ENCODE measurements at regions not wholly inside any gene's neighbourhood (a gene's known extent, or its start where the extent isn't known, plus 50 kb on each side); places are given as distances from the start of the nearest gene placed in this dataset.
A peak's percentile ranks its signal among the peaks of the same experiment; 100 is the strongest.
"Not testable (repeated sequence)": the region's sequence is repeated elsewhere in the genome, so short reads cannot be mapped to it uniquely, and the experiment has no call there.

GRCh38 chr6:53446151-53446550 is 97.4 kb upstream of the ELOVL5 start:
- no peak for DNase-seq

GRCh38 chr6:53441761-53442160 is 93.0 kb upstream of the ELOVL5 start:
- DNase-seq, result no peak

DNA sequence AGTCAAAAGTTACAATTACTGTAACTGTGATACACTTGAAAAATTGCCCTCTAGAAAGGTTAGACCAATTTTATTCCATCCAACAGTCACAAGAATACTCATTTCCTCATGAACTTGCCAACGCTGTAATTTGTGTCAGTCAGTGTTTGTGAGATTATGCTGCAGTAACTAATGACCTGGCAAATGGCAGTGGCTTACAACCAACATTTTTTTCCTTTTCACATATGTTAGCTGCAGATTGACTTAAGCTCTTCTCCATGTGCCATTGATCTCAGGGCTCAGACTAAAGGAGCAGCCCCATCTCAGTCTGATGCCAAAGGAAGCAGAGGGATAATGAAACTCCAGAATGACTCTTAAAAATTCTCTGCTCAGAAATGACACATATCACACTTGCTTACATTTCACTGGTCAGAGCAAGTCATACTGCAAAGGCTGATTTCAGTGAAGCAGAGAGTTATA is 92.3 kb upstream of the ELOVL5 start:
- DNase-seq, result peak; percentile 85

GRCh38 chr6:53440336-53440945 is 91.7 kb upstream of the ELOVL5 start:
- DNase-seq, result peak; percentile 54

DNA sequence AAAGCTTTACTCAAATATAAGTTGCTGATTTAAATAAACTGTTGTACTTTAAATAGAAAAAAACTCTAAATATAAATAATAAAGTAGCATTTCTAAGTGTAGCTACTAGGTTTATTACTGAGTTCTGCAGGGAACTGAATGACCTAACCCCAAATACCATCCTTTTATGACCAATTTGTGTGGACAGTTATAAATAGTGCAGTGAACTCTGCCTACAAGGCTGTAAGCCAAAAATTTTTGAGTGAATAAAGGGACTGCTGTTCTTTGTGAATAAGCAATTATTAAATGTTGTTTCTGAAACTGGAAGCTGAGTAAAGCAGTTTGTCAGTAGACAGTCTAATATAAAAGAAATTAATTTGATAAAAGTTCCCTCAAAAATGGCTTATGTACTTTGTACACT is 90.8 kb upstream of the ELOVL5 start:
- DNase-seq, result no peak

DNA sequence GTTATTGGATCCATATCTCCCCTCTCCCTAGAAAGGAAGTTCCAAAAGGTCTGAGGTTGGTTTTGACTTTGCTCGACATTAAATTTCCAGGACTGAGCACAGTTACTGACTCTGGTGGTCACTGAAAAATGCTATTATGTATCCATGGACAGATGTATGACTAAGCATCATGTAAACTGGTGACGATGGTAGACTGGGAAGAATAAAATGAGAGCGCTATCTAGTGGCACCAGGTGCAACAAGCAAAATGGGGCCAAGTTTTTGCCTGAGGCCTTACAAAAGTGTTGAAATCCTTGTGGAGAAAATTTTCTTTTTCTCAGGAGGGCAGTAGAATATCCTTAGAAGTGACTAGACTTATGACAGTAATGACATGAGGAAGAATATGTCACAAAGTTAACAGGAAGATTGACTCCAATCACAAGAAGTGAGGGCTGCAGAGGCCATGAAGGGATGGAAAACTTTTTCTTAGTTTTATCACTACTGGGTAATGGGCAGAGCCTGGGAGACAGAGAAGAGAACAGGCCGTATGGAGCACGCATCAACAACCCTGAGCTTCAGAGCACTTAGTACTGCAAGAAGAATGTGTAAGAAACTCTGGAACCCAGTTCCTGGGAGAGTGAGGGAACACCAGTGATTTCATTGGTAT is 88.9 kb upstream of the ELOVL5 start:
- peak; percentile 70 for DNase-seq

- no peak for DNase-seq
Measured at GRCh38 chr6:53436526-53437303, 88.0 kb upstream of the ELOVL5 start.

DNA sequence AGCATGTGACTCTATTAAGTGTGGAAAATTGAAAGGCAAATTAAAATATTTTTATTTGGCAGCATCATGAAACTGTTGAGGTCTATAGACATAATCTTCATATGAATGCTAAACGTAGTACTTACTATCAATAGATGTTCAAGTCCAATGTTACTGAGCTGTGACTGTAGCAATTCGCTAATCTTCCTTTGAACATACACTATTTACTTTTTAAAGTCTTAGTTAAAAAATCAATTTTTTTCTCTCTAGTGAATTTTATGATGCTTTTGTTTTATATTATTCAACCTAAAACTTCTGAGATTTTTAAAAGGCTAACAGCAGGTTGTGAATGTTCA is 85.2 kb upstream of the ELOVL5 start:
- DNase-seq, result no peak

- no peak for DNase-seq
Measured at GRCh38 chr6:53433261-53433950, 84.7 kb upstream of the ELOVL5 start.

DNA sequence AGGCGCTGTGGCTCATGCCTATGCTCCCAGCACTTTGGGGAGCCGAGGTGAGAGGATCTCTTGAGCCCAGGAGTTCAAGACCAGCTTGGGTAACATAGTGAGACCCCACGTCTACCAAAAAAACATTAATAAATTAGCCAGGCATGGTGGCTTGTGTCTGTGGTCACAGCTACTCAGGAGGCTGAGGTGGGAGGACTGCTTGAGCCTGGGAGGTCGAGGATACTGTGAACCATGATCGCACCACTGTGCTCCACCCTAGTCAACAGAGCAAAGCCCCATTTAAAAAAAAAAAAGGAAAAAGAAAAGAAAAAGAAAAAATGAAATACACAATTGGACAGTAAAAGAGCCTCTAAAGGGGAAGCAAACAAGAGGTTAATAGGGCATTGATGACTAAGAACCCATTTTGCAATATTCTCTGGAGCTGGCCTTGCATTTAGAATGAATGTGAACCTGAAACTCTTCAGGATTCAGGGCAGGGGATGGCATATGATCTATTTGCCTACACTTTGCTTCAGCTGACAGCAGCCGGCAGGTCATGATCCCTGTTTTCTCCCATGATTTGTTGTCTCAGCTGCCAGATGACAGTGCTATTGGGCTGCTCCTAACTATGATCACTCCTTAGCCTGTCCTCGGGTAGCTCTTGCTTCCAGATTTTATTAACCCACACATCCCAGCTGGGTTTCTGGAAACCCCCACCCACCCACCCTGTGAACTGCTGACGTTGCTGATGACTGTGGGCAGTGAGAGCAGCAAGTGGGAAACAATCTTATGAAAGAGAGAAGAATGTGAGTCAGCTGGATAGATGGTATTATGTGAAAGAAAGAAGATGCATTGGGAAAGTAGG is 83.8 kb upstream of the ELOVL5 start:
- no peak for DNase-seq

DNA sequence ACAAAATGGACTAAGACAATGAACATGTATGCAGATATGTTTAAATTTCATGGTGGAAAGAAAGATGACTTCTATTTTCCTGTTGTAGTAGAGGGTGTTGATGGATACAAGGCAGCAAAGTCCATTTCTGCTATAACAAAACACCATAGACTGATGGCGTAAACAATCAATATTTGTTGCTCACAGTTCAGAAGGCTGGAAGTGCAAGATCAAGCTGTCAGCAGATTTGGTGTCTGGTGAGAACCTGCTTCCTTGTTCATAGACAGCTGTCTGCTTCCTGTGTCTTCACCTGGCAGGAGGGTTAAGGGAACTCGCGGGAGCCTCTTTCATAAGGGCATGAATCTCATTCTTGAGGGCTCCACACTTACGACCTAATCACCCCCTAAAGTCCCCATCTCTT is 83.0 kb upstream of the ELOVL5 start:
- DNase-seq, result no peak

- no peak for DNase-seq
Measured at GRCh38 chr6:53429401-53429800, 80.7 kb upstream of the ELOVL5 start.

DNA sequence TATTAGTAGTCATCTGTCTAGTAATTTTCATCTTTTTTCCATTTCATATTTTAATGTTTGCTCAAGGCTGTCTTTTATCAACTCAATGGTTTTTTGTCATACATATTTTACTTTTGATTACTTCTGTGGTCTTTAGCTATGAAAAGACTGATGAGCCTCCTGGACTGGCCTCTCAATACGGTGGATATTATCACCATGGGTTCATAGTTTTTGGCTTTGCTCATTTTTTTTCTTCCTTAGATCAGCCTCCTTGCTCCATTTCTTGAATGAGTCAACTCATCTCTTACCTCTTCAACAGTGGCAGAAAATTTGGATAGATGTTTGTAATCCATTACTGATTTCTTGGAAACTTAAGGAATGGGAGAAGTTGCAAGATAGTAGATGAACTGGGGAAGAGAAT is 80.1 kb upstream of the ELOVL5 start:
- no peak for DNase-seq

DNA sequence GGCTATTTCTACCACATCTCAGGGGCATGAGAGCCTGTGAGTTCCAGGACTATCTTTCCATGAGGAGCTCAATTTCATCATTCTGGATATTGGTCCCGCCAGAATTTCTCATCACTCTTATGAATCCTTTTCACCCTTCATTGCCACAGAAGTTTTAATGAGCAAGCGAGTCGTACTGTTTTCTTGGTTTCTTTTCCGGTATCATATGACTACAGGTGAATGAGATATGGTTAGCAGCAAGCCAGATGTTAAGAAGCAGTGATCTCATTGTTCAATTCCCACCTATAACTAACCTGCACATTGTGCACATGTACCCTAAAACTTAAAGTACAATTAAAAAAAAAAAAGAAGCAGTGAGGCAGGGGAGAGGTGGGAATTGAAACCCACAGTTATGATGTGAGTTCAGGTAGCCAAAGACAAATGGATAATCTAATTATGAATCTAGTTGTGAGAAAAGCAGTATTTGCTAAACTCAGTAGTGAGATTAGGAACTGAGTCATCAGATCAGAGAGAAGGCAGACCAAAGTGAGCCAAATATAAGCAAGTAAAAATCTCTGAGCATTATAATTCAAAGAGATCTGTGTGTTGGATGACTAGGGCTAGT is 78.0 kb upstream of the ELOVL5 start:
- peak; percentile 78 for DNase-seq

GRCh38 chr6:53426117-53426516 is 77.4 kb upstream of the ELOVL5 start:
- no peak for DNase-seq

DNA sequence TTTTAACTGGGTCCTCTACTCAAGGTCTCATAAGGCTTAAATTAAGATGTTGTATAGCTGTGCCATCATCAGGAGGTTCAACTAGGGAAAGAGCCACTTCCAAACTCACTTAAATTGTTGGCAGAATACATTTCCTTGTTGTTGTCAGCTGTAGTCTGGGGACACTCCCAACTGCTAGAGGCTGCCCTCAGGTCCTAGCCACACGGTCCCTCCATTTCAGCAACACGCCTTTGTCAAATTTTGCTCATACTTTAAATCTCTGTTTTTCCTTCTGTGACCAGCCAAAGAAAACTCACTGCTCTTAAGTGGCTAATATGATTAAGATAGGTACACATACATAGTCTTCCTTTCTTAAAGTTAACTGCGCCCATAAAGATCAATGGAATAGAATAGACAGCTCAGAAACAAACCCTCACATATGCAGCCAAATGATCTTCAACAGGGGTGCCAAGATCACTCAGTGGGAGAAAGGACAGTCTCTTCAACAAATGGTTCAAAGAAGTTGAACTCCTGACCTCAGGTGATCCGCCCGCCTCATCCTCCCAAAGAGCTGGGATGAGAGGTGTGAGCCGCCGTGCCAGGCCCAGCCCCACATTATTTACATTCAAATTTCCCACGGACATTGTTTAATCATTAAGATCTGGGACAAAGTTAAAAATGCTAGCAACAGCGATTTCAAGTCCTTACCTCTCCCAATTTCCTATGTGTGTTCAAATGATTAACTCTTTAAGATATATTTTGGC is 76.4 kb upstream of the ELOVL5 start:
- no peak for DNase-seq

DNA sequence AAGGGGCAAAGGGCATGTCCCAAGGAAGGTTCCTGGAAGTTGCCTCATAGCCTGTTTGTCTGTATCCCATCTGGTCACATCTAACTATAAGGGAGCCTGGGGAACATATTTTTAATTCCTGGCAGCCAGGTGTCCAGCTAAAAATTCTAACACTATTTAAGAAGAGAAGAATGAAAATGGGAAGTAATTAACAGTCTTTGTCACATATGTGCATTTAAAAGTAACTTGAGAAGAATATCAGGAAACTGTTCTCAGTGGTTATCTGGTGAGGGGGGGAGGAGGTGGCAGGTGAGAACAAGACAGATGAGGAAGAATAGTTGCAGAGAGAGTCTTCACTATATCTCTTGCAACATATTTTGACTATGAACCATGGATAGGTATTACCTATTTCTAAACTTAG is 75.5 kb upstream of the ELOVL5 start:
- DNase-seq, result no peak

- DNase-seq, result not testable (repeated sequence)
Measured at GRCh38 chr6:53423560-53423959, 74.8 kb upstream of the ELOVL5 start.

- DNase-seq, result no peak
Measured at GRCh38 chr6:53419026-53419425, 70.3 kb upstream of the ELOVL5 start.

DNA sequence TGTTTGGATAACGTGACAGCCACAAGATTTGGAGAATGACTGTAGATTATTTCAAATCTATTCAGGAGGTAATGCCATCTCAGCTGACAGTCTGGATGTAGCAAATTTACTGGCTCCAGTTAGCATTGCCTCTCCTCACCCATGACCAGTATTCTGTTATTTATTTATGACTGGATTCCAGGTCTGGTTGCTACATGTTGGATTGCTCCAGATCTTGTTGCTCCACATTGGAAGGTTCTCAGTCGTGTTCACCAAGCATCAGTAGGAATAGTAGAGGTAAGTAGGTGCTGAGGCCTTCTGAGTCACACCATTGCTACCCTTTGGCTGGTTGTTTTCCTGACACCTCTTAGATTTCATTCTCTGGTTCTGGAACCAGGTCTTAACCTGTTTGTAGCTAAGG is 69.5 kb upstream of the ELOVL5 start:
- DNase-seq, result no peak

GRCh38 chr6:53417141-53417540 is 68.4 kb upstream of the ELOVL5 start:
- no peak for DNase-seq

- no peak for DNase-seq
Measured at GRCh38 chr6:53413326-53413725, 64.6 kb upstream of the ELOVL5 start.
